ENCODE measurements at regions not wholly inside any gene's neighbourhood (a gene's known extent, or its start where the extent isn't known, plus 50 kb on each side); places are given as distances from the start of the nearest gene placed in this dataset.

DNA sequence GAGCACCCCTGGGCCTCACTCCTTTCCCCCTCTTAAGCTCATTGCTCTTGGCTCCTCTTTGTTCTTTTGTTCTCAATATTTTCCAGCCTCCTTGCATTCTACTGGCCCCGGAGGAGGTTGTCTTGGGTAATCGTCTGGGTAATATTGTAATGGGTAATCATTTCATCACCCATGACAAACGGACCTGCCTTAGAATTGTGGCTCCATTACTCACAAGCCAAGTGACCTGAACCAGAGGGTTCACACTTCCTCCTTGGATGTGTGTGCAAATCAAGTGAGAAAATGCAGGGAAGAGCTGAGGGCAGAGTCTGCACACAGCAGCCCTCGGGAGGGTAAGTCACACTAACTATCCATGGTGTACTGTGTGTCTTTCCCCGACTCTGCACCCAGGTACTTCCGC is 305.0 kb downstream of the BUD13 start:
- no peak overlapping the region for H3K9ac ChIP-seq (ENCODE audit: low read length)
- no peaks in the 10 kb centered on the region for H3K79me2 ChIP-seq (ENCODE audit: low read length)
- TF ChIP-seq EZH2phosphoT487 (IDR thresholded peaks at IDR 0.05; ENCODE audit: low read depth): no peak
- TF ChIP-seq, protein P1, sequence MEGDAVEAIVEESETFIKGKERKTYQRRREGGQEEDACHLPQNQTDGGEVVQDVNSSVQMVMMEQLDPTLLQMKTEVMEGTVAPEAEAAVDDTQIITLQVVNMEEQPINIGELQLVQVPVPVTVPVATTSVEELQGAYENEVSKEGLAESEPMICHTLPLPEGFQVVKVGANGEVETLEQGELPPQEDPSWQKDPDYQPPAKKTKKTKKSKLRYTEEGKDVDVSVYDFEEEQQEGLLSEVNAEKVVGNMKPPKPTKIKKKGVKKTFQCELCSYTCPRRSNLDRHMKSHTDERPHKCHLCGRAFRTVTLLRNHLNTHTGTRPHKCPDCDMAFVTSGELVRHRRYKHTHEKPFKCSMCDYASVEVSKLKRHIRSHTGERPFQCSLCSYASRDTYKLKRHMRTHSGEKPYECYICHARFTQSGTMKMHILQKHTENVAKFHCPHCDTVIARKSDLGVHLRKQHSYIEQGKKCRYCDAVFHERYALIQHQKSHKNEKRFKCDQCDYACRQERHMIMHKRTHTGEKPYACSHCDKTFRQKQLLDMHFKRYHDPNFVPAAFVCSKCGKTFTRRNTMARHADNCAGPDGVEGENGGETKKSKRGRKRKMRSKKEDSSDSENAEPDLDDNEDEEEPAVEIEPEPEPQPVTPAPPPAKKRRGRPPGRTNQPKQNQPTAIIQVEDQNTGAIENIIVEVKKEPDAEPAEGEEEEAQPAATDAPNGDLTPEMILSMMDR (IDR thresholded peaks at IDR 0.05; ENCODE audit: low read depth, low read length): no peak
- no peak overlapping the region for H3K4me2 ChIP-seq (ENCODE audit: low read length)
- no peak overlapping the region for H3K4me3 ChIP-seq (ENCODE audit: low read length)
- H3K9me3 ChIP-seq (ENCODE audit: insufficient read depth, low read length): no peaks in the 10 kb centered on the region
- H4K20me1 ChIP-seq (ENCODE audit: insufficient read depth, low read length): no peaks in the 10 kb centered on the region
- no peak overlapping the region for H2AFZ ChIP-seq (ENCODE audit: low read depth, low read length)
- H3K27me3 ChIP-seq (ENCODE audit: low read depth, low read length): peaks cover 51% of the 10 kb centered on the region
- no peaks in the 10 kb centered on the region for H3K36me3 ChIP-seq (replicated peaks; ENCODE audit: low read depth, low read length)
- H3K27ac ChIP-seq (ENCODE audit: low read length): no peak overlapping the region
- H3K4me1 ChIP-seq (ENCODE audit: low read length): no peaks in the 10 kb centered on the region

DNA sequence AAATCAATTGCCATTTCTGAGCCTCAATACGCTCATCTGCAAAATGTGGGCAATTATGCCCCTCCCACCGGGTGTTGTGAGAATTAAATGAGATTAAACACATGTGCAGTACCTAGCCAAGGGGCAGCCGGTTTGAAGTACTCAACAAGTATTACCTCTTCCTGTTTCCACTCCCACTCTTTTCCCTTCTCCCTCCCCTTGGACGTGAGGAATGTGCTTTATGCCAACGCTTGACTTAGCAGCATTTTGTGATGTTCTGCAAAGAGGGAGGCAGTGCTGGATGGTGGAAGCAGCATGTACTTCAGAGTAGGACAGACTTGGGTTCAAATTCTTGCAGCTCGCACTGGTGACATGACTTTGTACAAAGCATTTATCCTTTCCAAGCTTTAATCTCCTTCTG is 306.0 kb downstream of the BUD13 start:
- no peak overlapping the region for H3K9ac ChIP-seq (ENCODE audit: low read length)
- H3K79me2 ChIP-seq (ENCODE audit: low read length): no peaks in the 10 kb centered on the region
- no peaks in the 10 kb centered on the region for H4K20me1 ChIP-seq (ENCODE audit: insufficient read depth, low read length)
- no peak overlapping the region for H3K4me3 ChIP-seq (ENCODE audit: low read length)
- no peaks in the 10 kb centered on the region for H3K36me3 ChIP-seq (replicated peaks; ENCODE audit: low read depth, low read length)
- H3K27ac ChIP-seq (ENCODE audit: low read length): no peak overlapping the region
- no peak overlapping the region for H2AFZ ChIP-seq (ENCODE audit: low read depth, low read length)
- H3K9me3 ChIP-seq (ENCODE audit: insufficient read depth, low read length): no peaks in the 10 kb centered on the region
- H3K4me1 ChIP-seq (ENCODE audit: low read length): no peaks in the 10 kb centered on the region
- TF ChIP-seq, protein P1 (IDR thresholded peaks at IDR 0.05; ENCODE audit: low read depth, low read length): no peak
- TF ChIP-seq EZH2phosphoT487 (IDR thresholded peaks at IDR 0.05; ENCODE audit: low read depth): no peak
- H3K4me2 ChIP-seq (ENCODE audit: low read length): no peak overlapping the region
- H3K27me3 ChIP-seq (ENCODE audit: low read depth, low read length): peaks cover 46% of the 10 kb centered on the region

DNA sequence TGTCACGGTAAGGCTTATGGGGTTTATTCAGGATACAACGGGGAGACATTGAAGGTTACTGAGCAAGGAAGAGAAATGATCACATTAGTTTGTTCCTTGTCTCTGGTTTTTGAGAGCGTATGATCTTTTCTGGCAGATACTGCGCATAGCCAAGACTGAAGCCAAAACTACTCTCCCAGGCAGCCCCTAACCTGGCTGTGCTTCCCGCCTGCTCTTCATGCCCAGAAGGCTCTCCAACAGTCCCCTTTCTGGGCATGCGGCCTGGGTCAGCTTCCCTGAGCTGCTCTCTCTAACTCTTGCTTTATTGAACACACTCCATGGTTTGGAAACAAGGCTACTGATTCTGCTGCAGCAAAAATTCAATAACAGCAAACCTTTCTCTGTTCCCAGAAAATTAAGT is 306.6 kb downstream of the BUD13 start:
- Histone ChIP-seq H3K9ac (ENCODE audit: low read length) (no peak overlapping the region), H2AFZ (ENCODE audit: low read depth, low read length) (no peak overlapping the region), H3K4me2 (ENCODE audit: low read length) (no peak overlapping the region), H3K4me1 (ENCODE audit: low read length) (no peaks in the 10 kb centered on the region), H3K27ac (ENCODE audit: low read length) (no peak overlapping the region), H3K27me3 (ENCODE audit: low read depth, low read length) (peaks cover 47% of the 10 kb centered on the region), H3K79me2 (ENCODE audit: low read length) (no peaks in the 10 kb centered on the region), H3K4me3 (ENCODE audit: low read length) (no peak overlapping the region), H3K9me3 (ENCODE audit: insufficient read depth, low read length) (no peaks in the 10 kb centered on the region), H4K20me1 (ENCODE audit: insufficient read depth, low read length) (no peaks in the 10 kb centered on the region), H3K36me3 (replicated peaks; ENCODE audit: low read depth, low read length) (no peaks in the 10 kb centered on the region)
- TF ChIP-seq EZH2phosphoT487 (IDR thresholded peaks at IDR 0.05; ENCODE audit: low read depth): no peak

DNA sequence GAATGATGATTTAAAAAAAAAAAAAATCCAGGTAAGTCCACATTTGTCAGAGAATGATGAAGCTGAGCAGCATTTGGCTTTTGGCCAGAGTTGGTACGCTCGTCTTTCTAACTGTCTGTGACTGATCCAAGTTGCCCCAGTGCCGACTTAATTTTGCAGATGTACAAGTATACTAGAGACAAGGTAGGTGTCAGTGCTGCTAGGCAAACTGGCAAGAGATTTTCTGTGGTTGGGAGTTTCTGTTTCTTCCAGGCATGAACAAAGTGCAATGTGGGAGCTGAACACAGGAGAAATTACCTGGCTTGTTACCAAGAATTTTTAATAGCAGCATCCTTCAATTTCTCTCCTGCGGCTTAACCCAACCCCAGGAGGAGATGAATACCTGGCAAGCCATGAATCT is 307.7 kb downstream of the BUD13 start:
- Histone ChIP-seq H3K9ac (ENCODE audit: low read length) (no peak overlapping the region), H4K20me1 (ENCODE audit: insufficient read depth, low read length) (no peaks in the 10 kb centered on the region), H3K79me2 (ENCODE audit: low read length) (no peaks in the 10 kb centered on the region), H3K27me3 (ENCODE audit: low read depth, low read length) (peaks cover 48% of the 10 kb centered on the region), H2AFZ (ENCODE audit: low read depth, low read length) (no peak overlapping the region), H3K36me3 (replicated peaks; ENCODE audit: low read depth, low read length) (no peaks in the 10 kb centered on the region), H3K4me3 (ENCODE audit: low read length) (no peak overlapping the region), H3K9me3 (ENCODE audit: insufficient read depth, low read length) (no peaks in the 10 kb centered on the region), H3K4me2 (ENCODE audit: low read length) (no peak overlapping the region), H3K27ac (ENCODE audit: low read length) (no peak overlapping the region), H3K4me1 (ENCODE audit: low read length) (no peaks in the 10 kb centered on the region)
- TF ChIP-seq EZH2phosphoT487 (IDR thresholded peaks at IDR 0.05; ENCODE audit: low read depth): no peak
- TF ChIP-seq, protein P1 (IDR thresholded peaks at IDR 0.05; ENCODE audit: low read depth, low read length): no peak

DNA sequence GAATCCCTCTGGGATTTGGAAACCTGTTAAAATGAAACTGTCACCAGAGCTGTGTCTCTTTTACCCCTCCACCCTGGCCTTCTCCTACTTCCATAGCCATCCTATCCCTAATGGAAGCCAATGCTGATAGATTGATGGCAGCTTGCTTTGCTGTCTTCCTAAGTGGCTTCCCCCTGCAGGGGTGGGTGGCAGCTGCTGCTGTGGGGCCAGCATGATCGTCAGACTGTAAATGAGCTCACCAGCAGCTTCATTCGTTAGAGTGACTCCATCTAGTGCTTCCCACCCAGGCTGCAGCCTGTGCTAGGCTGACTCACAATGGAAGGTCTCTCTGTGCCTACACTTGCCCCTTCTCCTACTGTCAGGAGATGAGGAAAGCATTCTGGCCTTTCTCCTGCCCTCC is 311.0 kb downstream of the BUD13 start:
- peaks cover 39% of the 10 kb centered on the region for H3K27me3 ChIP-seq (ENCODE audit: low read depth, low read length)
- no peak for TF ChIP-seq EZH2phosphoT487 (IDR thresholded peaks at IDR 0.05; ENCODE audit: low read depth)
- TF ChIP-seq, protein P1 (IDR thresholded peaks at IDR 0.05; ENCODE audit: low read depth, low read length): no peak
- H3K9ac ChIP-seq (ENCODE audit: low read length): no peak overlapping the region
- no peaks in the 10 kb centered on the region for H3K4me1 ChIP-seq (ENCODE audit: low read length)
- H3K79me2 ChIP-seq (ENCODE audit: low read length): no peaks in the 10 kb centered on the region
- H3K9me3 ChIP-seq (ENCODE audit: insufficient read depth, low read length): no peaks in the 10 kb centered on the region
- H4K20me1 ChIP-seq (ENCODE audit: insufficient read depth, low read length): no peaks in the 10 kb centered on the region
- H3K36me3 ChIP-seq (replicated peaks; ENCODE audit: low read depth, low read length): no peaks in the 10 kb centered on the region
- no peak overlapping the region for H3K4me3 ChIP-seq (ENCODE audit: low read length)
- no peak overlapping the region for H2AFZ ChIP-seq (ENCODE audit: low read depth, low read length)
- no peak overlapping the region for H3K4me2 ChIP-seq (ENCODE audit: low read length)
- no peak overlapping the region for H3K27ac ChIP-seq (ENCODE audit: low read length)

All from OCI-LY3 (cell line).